Erythroblast (primary cell): ENCODE measurements at regions not wholly inside any gene's neighbourhood (a gene's known extent, or its start where the extent isn't known, plus 50 kb on each side); places are given as distances from the start of the nearest gene placed in this dataset.
"Not testable (repeated sequence)": the region's sequence is repeated elsewhere in the genome, so short reads cannot be mapped to it uniquely, and the experiment has no call there.

ENCODE experiments used
- DNase-seq, 2 experiments: peaks; one replicate each; lab custom pipeline; 2025; lab: John Stamatoyannopoulos, UW
- POLR2A ChIP-seq: IDR thresholded peaks from 2 replicates; pipeline ENCODE4 v1.6.1; 2011; ENCODE audit warnings: mild to moderate bottlenecking, low read length

- DNase-seq: not testable (repeated sequence)
Measured at GRCh38 chr9:62798884-62799850, 1609.3 kb downstream of the SPATA31A7 start.

GRCh38 chr9:62799851-62800371 is 1610.1 kb downstream of the SPATA31A7 start:
- DNase-seq: not testable (repeated sequence)

- DNase-seq: not testable (repeated sequence)
Measured at GRCh38 chr9:62800451-62801371, 1610.9 kb downstream of the SPATA31A7 start.

GRCh38 chr9:62801372-62801811 is 1611.6 kb downstream of the SPATA31A7 start:
- not testable (repeated sequence) for DNase-seq

DNA sequence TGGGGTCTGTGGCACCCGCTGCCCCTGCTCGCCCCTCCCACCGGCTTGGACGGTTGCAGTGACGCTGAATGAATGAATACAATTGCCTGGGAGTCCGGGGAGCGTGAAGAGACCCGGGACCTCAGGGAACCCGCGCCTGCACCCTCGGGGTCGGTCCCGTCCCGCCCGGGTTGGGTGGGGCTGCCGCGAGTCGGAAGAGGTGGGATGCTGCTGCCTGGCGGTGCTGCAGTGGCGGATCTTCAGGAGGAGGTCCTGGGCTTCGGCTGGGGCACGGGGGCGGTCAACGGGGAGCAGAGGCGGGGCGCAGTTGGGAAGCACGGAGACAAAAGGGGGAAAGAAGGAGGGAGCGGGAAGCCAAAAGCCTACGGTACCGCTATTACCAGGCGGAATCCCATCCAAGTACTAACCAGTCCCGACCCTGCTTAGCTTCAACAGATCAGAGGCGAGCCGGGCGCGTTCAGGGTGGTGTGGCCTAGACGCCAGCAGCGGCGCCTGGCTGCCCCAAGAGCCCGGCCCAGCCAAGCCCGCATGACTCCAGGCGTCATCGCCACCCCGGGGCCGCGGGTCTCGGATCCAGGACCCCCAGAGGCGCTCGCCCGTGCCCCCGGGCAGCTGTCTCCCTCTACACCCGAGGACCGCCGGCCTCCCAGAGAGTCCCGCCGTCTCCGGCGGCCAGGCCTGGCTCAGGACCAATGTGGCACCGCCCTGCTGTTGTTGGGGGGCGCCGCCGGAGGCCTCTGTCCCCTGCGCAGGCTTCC is 1612.3 kb downstream of the SPATA31A7 start:
- DNase-seq: not testable (repeated sequence)
- TF ChIP-seq POLR2A: peak; percentile 47

GRCh38 chr9:62802719-62803079 is 1612.9 kb downstream of the SPATA31A7 start:
- TF ChIP-seq POLR2A: peak; percentile 34
- DNase-seq: not testable (repeated sequence)

GRCh38 chr9:62803099-62803498 is 1613.3 kb downstream of the SPATA31A7 start:
- not testable (repeated sequence) for DNase-seq

DNA sequence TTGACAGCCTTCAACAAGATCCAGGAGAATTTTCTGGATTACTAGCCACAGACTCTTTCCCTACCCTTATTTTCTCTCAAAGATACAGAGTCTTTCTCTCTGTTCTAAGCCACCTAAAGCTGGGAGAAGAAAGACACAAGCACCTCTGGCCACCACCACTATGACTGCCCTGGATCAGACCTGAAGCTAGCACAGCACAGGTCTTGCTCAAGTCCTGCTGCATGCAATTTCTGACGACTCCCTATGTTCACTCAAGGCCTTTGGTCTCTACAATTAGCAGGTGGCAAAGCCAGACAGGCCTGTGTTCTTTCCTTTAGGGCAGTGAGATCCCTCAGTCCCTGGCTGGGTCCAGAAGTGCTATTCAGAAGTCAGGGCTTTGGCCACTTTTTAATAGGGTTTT is 1614.5 kb downstream of the SPATA31A7 start:
- DNase-seq: not testable (repeated sequence)

- DNase-seq: not testable (repeated sequence)
Measured at GRCh38 chr9:62807424-62807823, 1617.6 kb downstream of the SPATA31A7 start.

GRCh38 chr9:62808081-62808480 is 1618.2 kb downstream of the SPATA31A7 start:
- DNase-seq: not testable (repeated sequence)

DNA sequence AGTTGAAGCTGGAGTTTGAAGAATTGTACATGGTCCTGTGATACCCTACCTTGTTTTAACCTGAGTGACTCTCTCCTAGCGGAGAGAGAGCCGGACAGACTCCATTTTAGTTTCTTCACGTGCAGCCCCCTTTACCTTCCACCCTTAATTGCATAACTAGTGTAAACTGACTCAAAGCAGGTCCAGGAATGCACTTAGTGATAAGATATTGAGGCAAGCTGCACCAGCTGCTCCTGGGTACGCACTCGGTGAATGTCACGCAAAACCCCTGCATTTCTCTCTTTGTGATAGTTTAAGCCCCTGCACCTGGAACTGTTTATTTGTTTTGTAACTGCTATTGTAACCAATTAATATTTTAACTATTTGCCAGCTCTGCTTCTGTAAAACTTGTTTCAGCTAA is 1620.5 kb downstream of the SPATA31A7 start:
- DNase-seq: not testable (repeated sequence)

DNA sequence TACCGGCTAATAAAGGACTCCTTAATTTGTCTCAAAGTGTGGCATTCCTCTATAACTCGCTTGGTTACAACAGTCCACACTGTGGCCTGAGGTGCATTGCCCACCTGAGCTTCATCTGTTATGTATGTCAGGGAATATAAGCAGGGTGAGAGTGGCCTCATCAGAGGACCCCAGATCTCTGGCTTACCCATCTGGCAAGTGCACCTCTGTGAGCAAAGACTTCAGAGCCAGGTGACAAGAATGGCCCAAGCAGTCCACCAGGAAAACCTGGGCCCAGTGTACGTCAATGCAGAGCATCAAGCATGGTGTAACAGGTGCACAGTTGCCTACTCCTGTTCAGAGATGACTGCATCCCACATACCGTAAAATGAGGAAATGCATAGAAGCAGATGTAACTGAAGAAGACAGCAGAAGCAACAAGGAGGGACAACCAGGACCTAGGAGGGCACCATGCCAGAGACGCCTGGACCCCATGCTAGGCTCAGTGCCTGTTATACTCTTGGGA is 1621.0 kb downstream of the SPATA31A7 start:
- DNase-seq: not testable (repeated sequence)

DNA sequence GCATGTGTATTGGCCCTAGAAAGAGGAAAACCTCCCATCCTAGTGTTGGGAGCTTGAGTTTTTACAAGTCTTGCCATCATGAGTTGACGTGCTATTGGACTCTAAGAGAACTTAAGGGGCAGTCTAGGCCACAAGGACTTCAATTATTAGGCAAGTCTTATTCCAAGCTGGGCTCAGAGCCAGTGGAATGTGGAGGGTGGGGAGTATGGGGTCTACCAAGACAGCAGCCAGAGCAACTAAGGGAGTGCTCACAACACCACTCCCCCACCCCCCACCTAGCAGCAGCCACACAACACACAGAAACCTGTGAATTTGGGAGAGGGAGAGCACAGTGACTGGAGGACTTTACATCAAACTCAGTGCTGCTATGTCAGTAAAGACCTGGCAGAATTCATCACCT is 1625.6 kb downstream of the SPATA31A7 start:
- DNase-seq: not testable (repeated sequence)

DNA sequence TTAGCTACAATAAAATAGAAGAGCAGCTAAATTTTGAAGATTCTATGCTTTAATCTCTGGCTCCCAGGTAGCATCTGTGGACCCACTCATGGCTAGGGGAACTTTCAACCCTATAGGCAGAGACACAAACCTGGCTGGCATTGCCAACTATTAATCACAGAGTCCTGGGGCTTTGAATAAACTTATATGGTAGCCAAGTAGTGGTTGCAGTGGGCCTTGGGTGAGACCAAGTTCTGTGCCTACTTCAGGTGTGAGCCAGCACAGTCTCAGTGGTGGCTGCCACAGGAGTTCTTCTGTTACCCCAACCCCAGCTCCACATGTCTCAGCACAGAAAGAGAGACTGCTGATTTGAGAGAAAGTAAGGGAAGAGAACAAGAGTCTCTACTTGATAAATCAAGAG is 1626.5 kb downstream of the SPATA31A7 start:
- DNase-seq: not testable (repeated sequence)

DNA sequence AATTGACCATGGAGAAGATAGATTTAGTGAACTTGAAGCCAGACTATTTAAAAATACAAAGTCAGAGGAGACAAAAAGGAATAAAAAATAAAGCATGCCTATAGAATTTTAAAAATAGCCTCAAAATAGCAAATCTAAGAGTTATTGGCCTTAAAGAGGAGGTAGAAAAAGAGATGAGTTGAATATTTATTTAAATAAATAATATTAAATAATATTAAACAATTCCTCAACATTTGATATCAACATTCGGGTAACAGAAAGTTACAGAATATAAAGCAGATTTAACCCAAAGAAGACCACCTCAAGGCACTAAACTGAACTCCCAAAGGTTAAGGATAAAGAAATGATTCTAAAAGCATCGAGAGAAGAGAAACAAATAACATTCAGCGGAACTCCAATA is 1627.4 kb downstream of the SPATA31A7 start:
- DNase-seq: not testable (repeated sequence)

- DNase-seq: not testable (repeated sequence)
Measured at GRCh38 chr9:62822185-62822584, 1632.3 kb downstream of the SPATA31A7 start.

GRCh38 chr9:62827957-62828907 is 1638.4 kb downstream of the SPATA31A7 start:
- not testable (repeated sequence) for DNase-seq

- not testable (repeated sequence) for DNase-seq
Measured at GRCh38 chr9:62830829-62831459, 1641.1 kb downstream of the SPATA31A7 start.
